HG03432 (cell line): ENCODE measurements at regions not wholly inside any gene's neighbourhood (a gene's known extent, or its start where the extent isn't known, plus 50 kb on each side); places are given as distances from the start of the nearest gene placed in this dataset.
"Not testable (repeated sequence)": the region's sequence is repeated elsewhere in the genome, so short reads cannot be mapped to it uniquely, and the experiment has no call there.

Experiments
- ATAC-seq: cut with Tn5 transposase; IDR thresholded peaks from one replicate; pipeline ENCODE4 v1.9.1; 2021; ENCODE audit warnings: mild to moderate bottlenecking, moderate library complexity; ENCODE audit not compliant: unreplicated experiment

DNA sequence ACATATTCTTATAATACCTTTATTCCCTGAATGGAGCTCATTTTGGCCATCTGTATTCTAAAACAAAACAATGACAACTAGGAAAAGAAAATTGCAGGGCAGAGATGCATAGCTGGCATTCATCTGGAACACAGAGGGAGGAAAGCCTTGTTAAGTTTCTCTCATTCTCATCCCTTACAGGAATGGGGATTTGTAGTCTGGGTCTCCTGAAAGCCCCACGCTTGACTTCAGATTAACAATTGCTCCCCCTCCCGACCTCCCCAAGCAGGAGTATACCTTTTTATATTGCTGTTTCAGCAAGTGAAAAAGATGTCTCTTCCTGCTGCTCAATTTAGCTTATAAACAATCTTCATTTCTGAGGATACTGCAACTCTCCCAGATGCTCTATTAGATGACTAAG, 812.1 kb downstream of the EFNA5 start:
- ATAC-seq, result no peak

DNA sequence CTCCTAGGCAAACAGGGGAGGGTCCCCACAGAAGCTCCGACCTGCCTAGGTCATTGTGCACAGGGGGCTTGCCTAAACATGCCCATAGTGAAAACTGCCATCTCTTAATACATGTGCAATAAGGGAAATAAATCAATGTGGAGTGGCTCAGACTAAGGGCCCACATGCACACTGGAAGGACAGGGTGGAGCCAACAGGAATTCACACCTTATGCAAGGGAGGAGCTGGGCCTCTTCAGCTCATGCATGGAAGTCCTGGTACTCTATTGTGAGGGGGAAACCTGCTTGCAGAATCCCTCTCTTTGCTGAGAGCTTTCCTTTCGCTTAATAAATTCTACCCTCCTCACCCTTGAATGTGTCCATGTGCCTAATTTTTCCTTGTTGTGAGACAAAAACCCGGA, 815.8 kb downstream of the EFNA5 start:
- no peak for ATAC-seq

DNA sequence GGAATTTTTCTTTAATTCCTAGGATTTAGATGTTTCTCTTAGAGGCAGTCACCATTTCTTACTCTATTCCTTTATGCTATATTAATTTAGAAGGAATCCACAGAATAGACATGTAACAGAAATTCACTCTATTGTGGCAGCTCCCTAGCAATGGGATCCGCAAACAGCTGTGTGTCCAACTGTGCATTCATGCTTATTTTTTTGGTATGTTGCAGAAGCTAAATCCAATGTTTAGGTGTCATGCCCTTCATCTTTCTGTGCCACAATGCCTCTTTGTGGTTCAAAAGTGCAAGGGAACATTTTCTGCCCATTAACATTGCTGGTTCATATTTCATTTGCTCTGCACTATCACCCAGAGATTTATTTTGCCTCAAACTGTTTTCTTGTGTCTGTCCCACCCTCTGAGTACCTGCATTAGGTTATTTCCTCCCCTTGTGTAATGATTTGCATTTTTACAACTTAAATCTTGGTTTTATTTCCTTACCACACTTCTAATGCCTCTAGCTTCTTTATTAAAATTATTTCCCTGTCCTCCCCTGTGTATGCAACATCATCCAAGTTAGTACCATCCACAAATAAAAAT, 816.5 kb downstream of the EFNA5 start:
- no peak for ATAC-seq

DNA sequence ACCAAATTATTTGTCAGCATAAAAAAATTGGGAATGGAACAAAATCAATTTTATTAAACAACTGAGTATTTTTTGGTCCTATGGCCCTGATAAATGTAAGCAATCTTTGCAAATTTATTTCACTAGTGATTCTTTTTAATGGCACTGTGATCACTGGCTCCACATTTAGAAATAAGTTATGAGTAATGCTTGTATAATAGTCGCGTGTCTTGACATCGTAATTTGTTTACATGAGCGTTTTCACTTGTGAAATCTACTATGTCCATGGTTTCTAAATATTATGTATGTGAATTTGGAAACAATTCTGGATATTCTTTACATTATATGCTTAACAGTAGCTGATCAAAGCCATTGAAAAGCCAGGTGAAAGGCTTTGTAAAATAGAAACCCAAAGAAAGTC, 817.5 kb downstream of the EFNA5 start:
- no peak for ATAC-seq

- no peak for ATAC-seq
Observed at GRCh38 chr5:106849266-106849665, 821.5 kb downstream of the EFNA5 start.

DNA sequence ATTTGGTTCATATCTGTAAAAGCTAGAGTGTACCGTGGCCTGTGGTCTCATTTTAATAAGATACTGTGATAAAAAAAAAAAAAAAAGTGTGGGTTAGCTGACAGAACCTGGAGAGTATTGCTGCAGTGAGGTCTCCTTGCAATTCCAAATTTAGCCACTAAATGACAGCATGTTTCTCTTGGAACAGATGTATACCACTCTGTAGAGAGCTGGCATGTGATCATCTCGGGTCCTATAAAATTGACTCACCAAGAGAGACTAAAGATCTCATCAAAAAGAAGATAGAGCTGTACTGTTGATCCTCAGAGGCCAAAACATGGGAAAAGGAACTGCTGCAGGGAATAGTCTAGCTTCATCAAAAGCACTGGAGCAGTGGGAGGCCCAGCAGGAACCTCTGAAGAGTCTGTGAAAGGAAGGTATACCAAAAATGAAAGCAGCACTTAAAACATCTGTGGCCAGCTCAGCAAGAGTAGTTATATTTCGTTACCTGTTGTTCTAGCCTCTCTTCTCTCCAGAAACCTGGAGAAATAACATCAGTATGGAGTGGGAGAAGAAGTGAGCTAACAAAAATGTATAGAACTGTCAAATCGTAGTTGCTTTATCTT, 826.8 kb downstream of the EFNA5 start:
- ATAC-seq, result peak; percentile 90

- no peak for ATAC-seq
Observed at GRCh38 chr5:106833517-106833916, 837.2 kb downstream of the EFNA5 start.

GRCh38 chr5:106827061-106827460, 843.7 kb downstream of the EFNA5 start:
- no peak for ATAC-seq

GRCh38 chr5:106825374-106825773, 845.4 kb downstream of the EFNA5 start:
- ATAC-seq, result no peak

DNA sequence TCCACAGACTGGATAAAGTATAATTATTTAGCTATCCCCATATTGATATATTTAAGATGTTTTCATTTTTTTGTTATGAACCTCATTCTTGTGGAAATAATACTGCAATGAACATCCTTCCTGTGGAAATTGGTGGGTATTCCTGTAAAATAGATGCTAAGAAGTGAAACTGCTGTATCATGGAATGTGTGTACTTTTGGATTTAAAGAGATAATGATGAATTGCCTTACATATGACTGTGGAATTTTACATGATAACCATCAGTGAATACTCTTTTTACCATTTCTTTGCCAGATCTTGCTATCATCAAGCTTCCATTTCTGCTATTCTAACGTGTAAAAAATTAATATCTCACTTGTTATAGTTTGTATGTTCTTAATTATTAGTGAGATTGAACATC, 847.9 kb downstream of the EFNA5 start:
- no peak for ATAC-seq

- no peak for ATAC-seq
Observed at GRCh38 chr5:106818552-106818951, 852.2 kb downstream of the EFNA5 start.

GRCh38 chr5:106814961-106815360, 855.8 kb downstream of the EFNA5 start:
- no peak for ATAC-seq

DNA sequence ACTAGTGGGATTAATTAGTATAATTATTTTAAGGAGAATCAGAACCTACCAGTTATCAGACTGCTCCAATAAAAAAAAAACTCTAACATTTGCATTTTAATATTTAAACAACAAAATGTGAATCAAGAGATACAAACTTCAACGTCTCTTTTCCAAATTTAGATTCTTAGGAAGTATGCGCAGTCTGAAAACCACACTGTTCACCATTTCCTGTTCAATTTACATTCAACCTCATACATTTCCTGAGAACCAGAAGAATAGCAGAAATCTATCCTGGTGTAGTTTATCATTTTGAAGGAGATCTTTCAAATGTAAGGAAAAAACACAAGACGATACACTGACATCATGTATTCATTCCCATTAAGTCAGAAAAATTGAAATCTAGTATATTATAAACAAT, 869.2 kb downstream of the EFNA5 start:
- no peak for ATAC-seq

GRCh38 chr5:106797996-106798395, 872.7 kb downstream of the EFNA5 start:
- no peak for ATAC-seq

DNA sequence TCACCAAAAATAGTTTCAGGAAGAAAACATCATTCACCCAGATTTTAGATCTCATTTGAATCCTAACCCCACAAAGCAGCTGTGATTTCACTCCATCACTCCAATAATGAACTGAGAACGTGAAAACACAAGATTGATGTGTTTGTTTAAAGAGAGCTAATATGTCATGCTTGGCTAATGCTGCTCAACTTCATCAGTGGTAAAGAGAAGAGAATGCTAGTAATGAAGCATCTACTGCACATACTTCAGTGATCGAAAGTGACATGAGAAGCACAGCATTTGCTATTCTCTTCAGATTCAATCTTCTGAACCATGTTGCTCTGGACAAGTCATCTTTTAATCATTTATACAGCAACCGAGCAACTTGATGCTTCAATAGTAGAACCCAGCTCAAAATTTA, 874.7 kb downstream of the EFNA5 start:
- no peak for ATAC-seq

DNA sequence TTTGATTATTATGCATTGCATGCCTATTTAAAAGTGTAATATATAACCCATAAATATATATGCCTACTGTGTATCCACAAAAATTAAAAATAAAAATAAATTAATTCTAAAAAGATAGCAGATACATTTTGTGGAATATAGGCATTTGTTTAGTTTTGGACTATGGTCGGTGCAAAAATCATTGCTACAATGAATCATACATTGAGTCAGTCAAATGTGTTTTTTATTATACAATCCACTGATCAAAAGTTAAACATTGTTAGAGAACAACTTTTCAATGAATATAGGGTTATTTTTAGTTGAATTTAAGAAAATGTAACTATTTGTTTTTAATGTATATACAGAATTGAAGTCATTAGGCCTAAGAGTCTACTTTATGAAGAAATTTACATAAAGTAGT, 885.9 kb downstream of the EFNA5 start:
- ATAC-seq, result no peak

DNA sequence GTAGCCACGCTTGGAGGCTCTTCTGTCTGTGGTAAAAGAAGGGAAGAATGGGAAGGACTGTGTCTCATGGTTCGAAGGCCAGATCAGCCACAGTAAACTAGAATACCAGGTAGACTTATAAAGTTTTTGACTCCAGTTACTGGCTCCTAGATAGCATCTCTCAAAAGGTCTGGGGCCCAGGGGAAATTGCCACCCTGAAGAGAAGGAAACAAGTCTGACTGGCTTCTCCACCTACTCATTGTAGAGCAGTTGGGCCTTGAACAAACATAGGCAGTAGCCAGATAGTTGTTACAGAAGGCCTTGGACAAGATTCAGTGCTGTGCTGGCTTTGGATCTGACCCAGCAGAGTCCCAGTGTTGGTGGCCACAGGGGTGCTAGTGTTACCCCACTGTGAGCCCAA, 890.4 kb downstream of the EFNA5 start:
- ATAC-seq, result no peak

DNA sequence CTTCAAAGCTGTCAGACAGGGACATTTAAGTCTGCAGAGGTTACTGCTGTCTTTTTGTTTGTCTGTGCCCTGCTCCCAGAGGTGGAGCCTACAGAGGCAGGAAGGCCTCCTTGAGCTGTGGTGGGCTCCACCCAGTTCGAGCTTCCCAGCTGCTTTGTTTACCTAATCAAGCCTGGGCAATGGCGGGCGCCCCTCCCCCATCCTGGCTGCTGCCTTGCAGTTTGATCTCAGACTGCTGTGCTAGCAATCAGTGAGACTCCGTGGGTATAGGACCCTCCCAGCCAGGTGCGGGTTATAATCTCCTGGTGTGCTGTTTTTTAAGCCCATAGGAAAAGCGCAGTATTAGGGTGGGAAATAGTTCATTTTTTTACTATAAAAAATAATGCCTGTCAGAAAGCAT, 894.2 kb downstream of the EFNA5 start:
- not testable (repeated sequence) for ATAC-seq

DNA sequence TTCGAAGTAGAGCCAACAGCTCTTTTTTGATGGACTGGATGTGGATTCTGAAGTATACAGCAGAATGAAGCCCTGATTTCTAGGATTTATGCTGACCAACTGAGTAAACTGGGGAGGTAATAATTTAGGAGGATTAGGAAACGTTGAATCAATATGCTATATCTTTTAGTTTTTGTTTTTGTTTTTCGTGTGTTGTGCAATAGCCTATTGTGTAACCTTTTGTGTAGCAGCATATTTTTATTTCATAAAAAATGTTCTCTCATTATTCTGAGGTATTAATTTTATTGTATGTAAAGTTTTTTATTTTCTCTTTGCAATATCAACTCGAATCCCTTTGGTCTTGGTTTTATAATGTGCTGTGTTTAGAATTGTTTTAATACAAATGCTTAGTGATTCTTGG, 902.3 kb downstream of the EFNA5 start:
- no peak for ATAC-seq

DNA sequence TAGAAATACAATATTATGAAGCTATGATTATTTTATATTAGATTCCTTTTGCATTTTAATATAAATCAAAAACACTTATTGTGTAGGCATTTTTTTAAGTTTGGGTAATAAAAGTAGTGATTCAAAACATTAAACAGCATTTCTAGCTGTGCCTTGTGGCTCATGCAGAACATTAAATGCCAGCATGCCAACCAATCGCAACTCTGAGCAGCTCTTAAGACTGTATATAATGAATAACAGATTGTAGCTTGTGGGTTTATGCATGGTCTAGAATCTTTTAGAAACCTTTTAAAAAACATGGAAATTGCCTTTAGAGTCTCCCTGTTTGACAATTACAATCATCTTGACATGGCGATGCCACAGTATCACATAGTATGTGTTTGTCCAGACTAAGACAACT, 903.8 kb downstream of the EFNA5 start:
- no peak for ATAC-seq

- ATAC-seq, result no peak
Observed at GRCh38 chr5:106759581-106759980, 911.2 kb downstream of the EFNA5 start.

- no peak for ATAC-seq
Observed at GRCh38 chr5:106759152-106759551, 911.6 kb downstream of the EFNA5 start.

DNA sequence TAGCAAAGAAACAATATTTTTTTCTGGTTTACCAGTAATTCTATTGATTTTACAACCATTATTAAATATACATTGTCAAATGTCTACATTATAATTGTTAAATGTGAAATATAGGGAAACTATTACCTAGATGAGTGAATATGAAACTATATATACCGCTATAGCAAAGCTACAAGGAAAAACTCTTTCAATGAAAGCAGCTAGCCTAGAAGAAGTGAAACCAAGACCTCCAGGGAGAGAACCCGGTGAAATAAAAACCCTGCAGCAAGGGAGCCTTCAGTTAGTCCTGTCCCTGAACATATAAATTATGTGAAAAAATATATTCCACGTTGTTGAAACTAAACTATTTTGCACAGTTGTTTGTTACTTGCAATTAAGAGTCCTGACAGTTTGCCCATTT, 913.1 kb downstream of the EFNA5 start:
- peak; percentile 67 for ATAC-seq
